Endodermal cell (in vitro differentiated cells): ENCODE measurements at regions not wholly inside any gene's neighbourhood (a gene's known extent, or its start where the extent isn't known, plus 50 kb on each side); places are given as distances from the start of the nearest gene placed in this dataset.

Experiments
- DNase-seq: peaks from one replicate; pipeline ENCODE4 v3.0.0-alpha.2; 2017
- H3K27ac ChIP-seq: 2 replicates; pipeline ENCODE4 v1.5.1; 2013; ENCODE audit warnings: mild to moderate bottlenecking, low read depth, low read length, moderate library complexity
- H3K27me3 ChIP-seq: 2 replicates; pipeline ENCODE4 v1.6.1; 2013; ENCODE audit warnings: mild to moderate bottlenecking, low read length, moderate library complexity; ENCODE audit not compliant: insufficient read depth, control insufficient read depth, poor library complexity, severe bottlenecking
- H3K36me3 ChIP-seq: 2 replicates; pipeline ENCODE4 v1.7.0; 2013; ENCODE audit warnings: mild to moderate bottlenecking, low read length, moderate library complexity; ENCODE audit not compliant: control insufficient read depth, insufficient read depth
- H3K4me1 ChIP-seq: one replicate; pipeline ENCODE4 v1.7.0; 2013; ENCODE audit warnings: low read length; ENCODE audit not compliant: control insufficient read depth, insufficient read depth
- H3K4me3 ChIP-seq: 2 replicates; pipeline ENCODE4 v1.5.1; 2013; ENCODE audit warnings: mild to moderate bottlenecking, low read length, moderate library complexity
- H3K9ac ChIP-seq: 2 replicates; pipeline ENCODE4 v1.6.1; 2013; ENCODE audit warnings: mild to moderate bottlenecking, low read length, moderate library complexity; ENCODE audit not compliant: poor library complexity, severe bottlenecking; ENCODE audit errors: extremely low read depth
- H3K9me3 ChIP-seq: 2 replicates; pipeline ENCODE4 v1.6.1; 2013; ENCODE audit warnings: mild to moderate bottlenecking, low read length, moderate library complexity; ENCODE audit not compliant: control insufficient read depth
- H3K27ac Mint-ChIP-seq: 2 replicates; pipeline ENCODE4 v1.8.0; 2020; ENCODE audit warnings: mixed read lengths
- H3K27me3 Mint-ChIP-seq: 2 replicates; pipeline ENCODE4 v1.8.0; 2021; ENCODE audit warnings: mild to moderate bottlenecking, mixed read lengths; ENCODE audit not compliant: insufficient read depth
- H3K36me3 Mint-ChIP-seq: 2 replicates; pipeline ENCODE4 v1.8.0; 2020; ENCODE audit warnings: low read depth, mixed read lengths
- H3K4me1 Mint-ChIP-seq: 2 replicates; pipeline ENCODE4 v1.8.0; 2020; ENCODE audit warnings: mixed read lengths
- H3K4me3 Mint-ChIP-seq: 2 replicates; pipeline ENCODE4 v1.8.0; 2020; ENCODE audit warnings: mild to moderate bottlenecking, moderate library complexity, mixed read lengths
- H3K9me3 Mint-ChIP-seq: 2 replicates; pipeline ENCODE4 v1.8.0; 2020; ENCODE audit warnings: mild to moderate bottlenecking, mixed read lengths
- CTCF ChIP-seq: fragments of 200-600 bp; sonication (generic); conservative IDR thresholded peaks from 2 replicates; pipeline ENCODE4 v1.5.0; 2021; ENCODE audit warnings: antibody characterized with exemption, mild to moderate bottlenecking
- WGBS, 2 experiments: methylation state at CpG; one replicate each; pipeline versions ENCODE4 v1.1.5 to v1.1.7; 2013; ENCODE audit warnings: missing lambda C conversion rate in 2 of 2, mixed read lengths in 1 of 2; ENCODE audit not compliant: insufficient coverage in 1 of 2, insufficient read length in 1 of 2; 5-methylcytosine and 5-hydroxymethylcytosine counted together

- no peaks in the 10 kb centered on the region for H3K4me1 ChIP-seq
- WGBS, 2 experiments: 81 to 100% methylated on average over 1 of the region's 1 CpG
- Mint-ChIP-seq H3K27me3 (peaks cover 10% of the 10 kb centered on the region), H3K27ac (no peak overlapping the region), H3K36me3 (peaks cover 2% of the 10 kb centered on the region), H3K4me3 (no peak overlapping the region), H3K4me1 (peaks cover 7% of the 10 kb centered on the region), H3K9me3 (peaks cover 22% of the 10 kb centered on the region)
- DNase-seq: no peak
- no peak for TF ChIP-seq CTCF
- H3K27me3 ChIP-seq: no peaks in the 10 kb centered on the region
- no peaks in the 10 kb centered on the region for H3K36me3 ChIP-seq
- no peak overlapping the region for H3K9ac ChIP-seq
- no peaks in the 10 kb centered on the region for H3K9me3 ChIP-seq
- no peak overlapping the region for H3K27ac ChIP-seq
- H3K4me3 ChIP-seq: no peak overlapping the region
Measured at GRCh38 chr1:223471566-223471965, 78.4 kb downstream of the CCDC185 start.

GRCh38 chr1:223472057-223472456 lies 78.8 kb downstream of the CCDC185 start:
- Mint-ChIP-seq H3K27ac (no peak overlapping the region), H3K27me3 (peaks cover 14% of the 10 kb centered on the region), H3K36me3 (peaks cover 2% of the 10 kb centered on the region), H3K4me3 (no peak overlapping the region), H3K9me3 (peaks cover 22% of the 10 kb centered on the region), H3K4me1 (peaks cover 7% of the 10 kb centered on the region)
- TF ChIP-seq CTCF: no peak
- no peak overlapping the region for H3K9ac ChIP-seq
- WGBS, 2 experiments: 91 to 93% methylated on average over 4 to 5 of the region's 5 CpGs
- no peak overlapping the region for H3K27ac ChIP-seq
- H3K9me3 ChIP-seq: no peaks in the 10 kb centered on the region
- no peaks in the 10 kb centered on the region for H3K27me3 ChIP-seq
- no peaks in the 10 kb centered on the region for H3K4me1 ChIP-seq
- DNase-seq: peak; percentile 12
- H3K36me3 ChIP-seq: no peaks in the 10 kb centered on the region
- H3K4me3 ChIP-seq: no peak overlapping the region

GRCh38 chr1:223473601-223474344 lies 80.6 kb downstream of the CCDC185 start:
- H3K4me3 ChIP-seq: no peak overlapping the region
- no peak overlapping the region for H3K27ac Mint-ChIP-seq
- no peak overlapping the region for H3K27ac ChIP-seq
- no peaks in the 10 kb centered on the region for H3K27me3 ChIP-seq
- 90 to 97% methylated on average over 4 of the region's 4 CpGs for whole genome bisulfite sequencing, 2 experiments
- peaks cover 22% of the 10 kb centered on the region for H3K9me3 Mint-ChIP-seq
- H3K27me3 Mint-ChIP-seq: peaks cover 23% of the 10 kb centered on the region
- no peak overlapping the region for H3K4me3 Mint-ChIP-seq
- H3K4me1 Mint-ChIP-seq: peaks cover 7% of the 10 kb centered on the region
- H3K9ac ChIP-seq: no peak overlapping the region
- TF ChIP-seq CTCF: no peak
- H3K4me1 ChIP-seq: no peaks in the 10 kb centered on the region
- peak; percentile 7 for DNase-seq
- no peaks in the 10 kb centered on the region for H3K36me3 ChIP-seq
- H3K36me3 Mint-ChIP-seq: peaks cover 2% of the 10 kb centered on the region
- H3K9me3 ChIP-seq: no peaks in the 10 kb centered on the region
